ENCODE measurements at regions not wholly inside any gene's neighbourhood (a gene's known extent, or its start where the extent isn't known, plus 50 kb on each side); places are given as distances from the start of the nearest gene placed in this dataset.

GRCh38 chr10:130659528-130659927 lies 523.3 kb downstream of the GLRX3 start:
- TF ChIP-seq CTCF (conservative IDR thresholded peaks at IDR 0.05; ENCODE audit: low read length) (no peak), EZH2phosphoT487 (IDR thresholded peaks at IDR 0.05; ENCODE audit: borderline replicate concordance, low read depth, low read length) (no peak)
